Hepatocyte (in vitro differentiated cells): ENCODE measurements at regions not wholly inside any gene's neighbourhood (a gene's known extent, or its start where the extent isn't known, plus 50 kb on each side); places are given as distances from the start of the nearest gene placed in this dataset.

Source experiments
- CTCF ChIP-seq: fragments of 200-600 bp; sonication (generic); IDR thresholded peaks from 2 replicates; pipeline ENCODE4 v1.5.1; 2016; ENCODE audit warnings: antibody characterized with exemption, mild to moderate bottlenecking; ENCODE audit not compliant: poor library complexity
- EZH2phosphoT487 ChIP-seq: fragments of 200-600 bp; sonication (generic); IDR thresholded peaks from one replicate; pipeline ENCODE4 v1.6.1; 2018; ENCODE audit warnings: antibody characterized with exemption, mild to moderate bottlenecking, low read depth, moderate library complexity; ENCODE audit not compliant: unreplicated experiment, severe bottlenecking

GRCh38 chr12:27871946-27872345 is 91.9 kb upstream of the MANSC4 start:
- no peak for TF ChIP-seq CTCF
- TF ChIP-seq EZH2phosphoT487: no peak
